HG03159 (cell line): ENCODE measurements at regions not wholly inside any gene's neighbourhood (a gene's known extent, or its start where the extent isn't known, plus 50 kb on each side); places are given as distances from the start of the nearest gene placed in this dataset.

Source experiments
- ATAC-seq: cut with Tn5 transposase; IDR thresholded peaks from one replicate; pipeline ENCODE4 v1.9.1; 2021; ENCODE audit warnings: mild to moderate bottlenecking, moderate library complexity; ENCODE audit not compliant: unreplicated experiment

DNA sequence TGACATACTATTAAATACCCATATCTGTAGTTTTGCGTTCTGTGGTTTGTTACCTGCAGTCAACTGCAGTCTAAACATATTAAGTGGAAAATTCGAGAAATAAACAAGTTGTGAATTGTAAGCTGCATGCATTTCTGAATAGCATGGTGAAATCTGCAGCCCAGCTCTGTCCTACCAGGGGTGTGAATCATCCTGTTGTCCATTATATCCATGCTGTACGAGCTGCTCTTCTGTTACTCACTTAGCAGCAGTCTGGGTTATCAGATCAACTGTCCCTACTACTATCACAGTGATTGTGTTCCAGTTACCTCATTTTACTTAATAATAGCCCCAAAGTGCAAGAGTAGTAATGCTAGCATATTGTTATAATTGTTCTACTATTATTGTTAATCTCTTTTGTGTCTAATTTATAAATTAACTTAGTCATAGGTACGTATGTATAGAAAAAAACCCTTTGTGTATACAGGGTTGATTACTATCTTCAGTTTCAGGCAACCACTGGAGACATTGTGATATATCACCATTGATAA, 173.7 kb upstream of the FAT4 start:
- ATAC-seq = no peak

DNA sequence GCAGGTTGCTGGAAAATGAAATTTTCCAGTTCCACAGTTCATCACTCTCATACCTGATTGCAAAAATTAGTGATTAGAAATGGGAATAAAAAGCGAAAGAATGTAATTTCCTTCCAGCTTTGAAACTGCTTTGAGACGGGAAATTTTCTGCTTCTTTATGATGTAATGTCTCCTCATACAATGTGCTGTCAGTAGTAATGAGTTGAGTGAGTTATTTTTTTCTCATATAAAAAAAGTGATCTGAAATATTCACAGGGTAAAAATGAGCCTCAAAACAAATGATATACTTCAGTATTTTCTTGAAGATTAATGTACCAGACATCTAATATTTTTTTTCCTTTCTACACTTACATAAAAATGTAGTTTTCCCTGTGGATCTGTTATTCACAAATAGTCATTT, 179.1 kb upstream of the FAT4 start:
- ATAC-seq = no peak

- ATAC-seq = no peak
Measured at GRCh38 chr4:125132729-125133128, 182.0 kb upstream of the FAT4 start.

DNA sequence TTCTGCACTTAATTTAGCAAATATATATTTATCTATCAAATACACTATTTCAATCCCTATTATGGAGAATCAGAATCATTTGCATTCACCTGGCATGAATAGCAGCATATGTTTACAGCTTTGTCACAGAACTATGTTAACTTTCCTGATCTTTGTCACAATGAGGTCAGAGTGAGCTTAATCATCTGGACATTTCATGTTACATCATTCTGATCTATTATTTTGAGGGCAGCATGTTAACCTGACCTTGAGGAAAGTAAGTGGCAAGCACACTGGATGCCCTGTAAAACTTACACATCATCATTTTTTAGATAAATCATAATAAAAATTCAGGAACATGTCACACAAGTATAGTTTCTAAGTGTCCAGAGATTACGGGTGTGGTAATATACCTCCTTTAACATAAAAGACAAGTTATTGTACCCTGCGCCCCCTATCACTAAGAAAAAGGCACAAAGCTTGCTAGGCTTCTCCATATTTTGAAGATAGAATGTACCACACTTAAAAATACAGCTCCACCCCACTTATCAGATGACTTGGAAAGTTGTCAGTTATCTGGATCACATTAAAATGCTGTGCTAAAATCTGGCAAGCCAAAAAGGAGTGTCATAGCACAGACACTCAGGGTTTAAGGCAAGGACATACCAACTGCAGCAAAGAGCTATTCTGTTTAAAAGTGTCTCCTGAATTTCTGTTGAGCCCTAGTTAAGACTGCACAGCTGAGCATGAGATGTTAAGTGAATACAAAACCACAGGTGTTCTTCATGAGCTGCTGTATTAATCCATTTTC, 182.7 kb upstream of the FAT4 start:
- no peak for ATAC-seq

GRCh38 chr4:125125276-125125675, 189.5 kb upstream of the FAT4 start:
- no peak for ATAC-seq

DNA sequence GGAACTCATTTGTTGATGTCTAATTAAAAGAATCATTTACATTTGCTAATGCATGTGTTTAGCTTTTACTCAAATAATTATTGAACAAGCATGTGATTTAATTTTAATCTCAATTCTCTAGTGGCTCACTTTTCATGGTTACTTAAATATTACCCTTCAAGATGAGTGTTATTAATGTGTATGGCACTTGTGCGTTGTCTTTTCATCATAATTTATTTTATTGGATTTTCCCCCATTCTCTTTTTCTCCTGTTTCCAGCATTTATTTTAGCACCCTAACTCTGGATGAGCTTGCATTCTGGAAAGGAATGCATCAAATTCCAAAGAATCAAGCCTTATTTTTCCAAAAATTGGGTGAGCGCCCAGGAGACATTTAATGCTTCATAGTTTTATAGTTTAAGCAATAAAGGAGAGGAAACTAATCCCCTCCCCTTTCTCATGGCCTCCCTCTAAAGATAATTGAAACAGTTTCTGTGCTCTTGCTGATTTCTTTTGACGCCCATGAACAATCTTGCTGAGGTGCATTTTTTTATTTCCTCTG, 191.1 kb upstream of the FAT4 start:
- ATAC-seq = no peak

DNA sequence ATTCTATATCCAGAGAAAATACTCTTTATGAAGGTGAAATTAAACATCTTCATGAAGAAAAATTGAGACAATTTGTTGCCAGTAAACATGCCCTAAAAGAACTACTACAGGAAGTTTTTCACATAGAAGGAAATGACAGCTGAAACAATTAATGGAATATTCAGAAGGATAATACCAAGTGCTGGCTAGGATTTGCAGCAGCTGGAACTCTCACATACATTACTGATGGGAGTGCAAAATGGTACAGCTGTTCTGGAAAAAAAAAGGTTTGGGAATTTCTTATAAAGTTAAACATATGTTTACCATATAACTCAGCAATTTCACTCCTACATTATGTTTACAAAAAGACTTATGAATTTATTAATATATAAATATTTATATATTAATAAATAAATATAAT, 193.2 kb upstream of the FAT4 start:
- no peak for ATAC-seq

- ATAC-seq = no peak
Measured at GRCh38 chr4:125116431-125116830, 198.3 kb upstream of the FAT4 start.

DNA sequence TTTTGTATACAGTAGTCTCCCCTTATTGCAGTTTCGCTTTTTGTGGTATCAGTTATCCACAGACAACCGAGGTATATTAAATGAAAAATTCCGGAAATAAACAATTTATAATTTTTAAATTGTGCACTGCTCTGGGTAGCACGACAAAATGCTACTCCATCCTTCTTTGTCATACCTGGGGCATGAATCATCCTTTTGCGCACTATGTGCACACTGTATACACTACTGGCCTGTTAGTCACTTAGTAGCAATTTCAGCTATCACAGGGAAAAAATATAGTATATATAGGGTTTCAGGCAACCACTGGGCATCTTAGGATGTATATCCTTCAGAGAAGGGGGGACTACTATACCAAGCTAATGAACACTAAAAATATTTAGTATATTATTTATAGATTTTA, 198.8 kb upstream of the FAT4 start:
- no peak for ATAC-seq

DNA sequence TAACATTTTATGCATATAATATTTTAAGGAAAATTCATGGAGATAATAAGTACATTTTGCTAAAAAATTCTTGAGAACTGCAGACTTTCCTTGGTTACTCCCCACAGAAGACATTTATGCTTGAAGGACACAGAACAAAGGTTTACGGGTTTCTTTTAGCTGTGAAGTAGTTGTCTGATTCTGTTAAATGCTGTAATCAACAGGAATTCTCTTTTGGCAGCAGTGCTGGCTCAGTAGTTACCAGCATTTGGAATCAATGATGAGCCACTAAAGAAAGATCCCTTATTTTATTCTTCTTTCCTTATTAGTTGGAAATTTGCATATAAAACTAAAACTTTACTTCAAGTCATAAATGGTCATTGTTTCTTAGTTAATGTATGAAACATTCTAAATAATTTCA, 199.3 kb upstream of the FAT4 start:
- no peak for ATAC-seq

DNA sequence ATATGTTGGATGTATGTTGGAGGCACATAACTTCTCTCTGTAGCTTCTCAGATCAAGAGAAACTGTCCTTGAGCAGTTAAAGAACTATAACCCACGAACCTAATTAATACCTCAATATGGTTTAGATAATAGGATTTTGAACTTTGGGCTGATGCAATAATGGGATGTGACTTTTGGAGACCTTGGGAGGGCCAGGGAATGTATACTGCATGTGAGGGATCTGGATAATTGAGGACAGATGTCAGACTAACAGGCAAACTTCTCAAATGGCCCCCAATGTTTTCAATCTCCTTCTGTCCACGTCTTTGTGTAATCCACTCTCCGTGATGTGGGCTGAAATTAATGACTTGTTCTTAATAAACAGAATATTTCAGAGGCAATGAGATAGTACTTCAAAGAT, 202.2 kb upstream of the FAT4 start:
- ATAC-seq = no peak

GRCh38 chr4:125111323-125111722, 203.4 kb upstream of the FAT4 start:
- no peak for ATAC-seq

- no peak for ATAC-seq
Measured at GRCh38 chr4:125105561-125105960, 209.2 kb upstream of the FAT4 start.

DNA sequence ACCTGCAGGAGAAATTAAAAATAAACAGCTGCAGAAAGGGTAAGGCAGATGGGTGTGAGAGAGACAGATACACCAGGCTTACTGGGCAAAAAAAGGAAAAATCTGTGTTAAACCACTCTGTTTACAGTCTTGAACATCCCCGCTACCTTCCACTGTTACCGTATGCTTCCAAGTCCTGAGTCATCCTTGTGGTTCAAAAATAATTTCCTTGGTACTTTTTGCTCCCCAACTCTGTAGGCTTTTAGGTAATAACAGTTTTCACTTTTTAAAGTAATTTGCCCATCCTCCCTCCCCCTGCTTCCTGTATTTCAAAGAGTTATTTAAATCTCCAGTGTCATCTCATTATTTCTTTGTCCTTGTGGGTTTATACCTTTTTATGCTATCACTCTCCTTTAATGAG, 210.1 kb upstream of the FAT4 start:
- no peak for ATAC-seq

DNA sequence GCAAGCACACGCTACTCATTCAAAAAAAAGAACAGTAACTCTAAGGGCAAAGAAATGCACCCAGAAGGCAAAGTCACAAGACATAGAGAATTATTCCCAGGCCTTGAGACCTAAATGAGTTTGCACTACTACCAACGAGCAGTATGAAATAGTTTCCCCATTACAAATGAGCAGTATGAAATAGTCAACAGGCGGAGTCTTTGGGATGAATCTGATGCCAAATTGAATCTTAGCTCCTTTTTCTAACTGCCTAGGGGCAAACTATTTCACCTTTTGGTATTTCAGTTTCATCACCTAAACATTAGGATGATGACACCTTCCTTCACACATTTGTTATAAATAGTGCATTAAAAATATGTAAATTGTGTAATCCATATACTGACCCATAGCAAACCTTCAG, 213.0 kb upstream of the FAT4 start:
- ATAC-seq = no peak

- ATAC-seq = no peak
Measured at GRCh38 chr4:125097729-125098128, 217.0 kb upstream of the FAT4 start.

- no peak for ATAC-seq
Measured at GRCh38 chr4:125096662-125097061, 218.1 kb upstream of the FAT4 start.

- ATAC-seq = no peak
Measured at GRCh38 chr4:125091541-125091940, 223.2 kb upstream of the FAT4 start.

DNA sequence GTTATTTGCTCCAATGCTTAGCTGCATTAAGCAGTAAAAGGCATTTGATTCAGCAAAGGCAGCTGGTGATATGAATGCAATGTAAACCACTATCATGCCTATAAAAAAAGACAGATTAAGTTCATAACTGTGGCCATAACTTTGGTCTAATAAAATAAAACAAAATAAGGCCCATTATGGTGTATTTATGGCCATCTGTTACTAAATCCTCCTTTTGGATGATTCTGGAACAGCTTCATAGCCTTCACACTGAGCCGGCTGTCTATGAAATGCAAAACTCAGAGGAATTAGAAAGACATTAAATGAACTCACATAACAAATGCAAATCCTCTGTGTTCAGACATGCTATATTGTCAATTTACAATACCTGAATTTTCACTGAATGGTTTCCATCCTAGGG, 223.7 kb upstream of the FAT4 start:
- no peak for ATAC-seq

GRCh38 chr4:125084608-125085007, 230.1 kb upstream of the FAT4 start:
- ATAC-seq = no peak

- ATAC-seq = no peak
Measured at GRCh38 chr4:125082729-125083417, 231.9 kb upstream of the FAT4 start.

DNA sequence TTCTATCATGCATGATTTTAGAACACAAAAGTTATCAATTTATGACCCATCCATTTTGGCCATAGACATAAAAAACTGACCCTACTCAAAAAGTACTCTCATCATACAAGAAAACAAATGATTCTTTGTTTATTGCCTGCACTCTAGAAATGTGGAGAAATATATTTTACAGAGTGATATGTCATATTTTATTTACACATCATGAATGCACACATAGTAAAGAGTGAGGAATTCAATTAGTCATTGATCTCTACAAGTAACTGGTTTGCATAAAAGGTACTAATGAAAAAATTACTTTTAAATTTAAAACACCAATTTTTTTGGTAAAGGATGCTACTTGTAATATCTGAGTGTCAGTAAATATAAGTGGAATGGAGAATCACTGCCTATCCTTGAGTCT, 242.5 kb upstream of the FAT4 start:
- no peak for ATAC-seq
